ENCODE measurements at regions not wholly inside any gene's neighbourhood (a gene's known extent, or its start where the extent isn't known, plus 50 kb on each side); places are given as distances from the start of the nearest gene placed in this dataset.

DNA sequence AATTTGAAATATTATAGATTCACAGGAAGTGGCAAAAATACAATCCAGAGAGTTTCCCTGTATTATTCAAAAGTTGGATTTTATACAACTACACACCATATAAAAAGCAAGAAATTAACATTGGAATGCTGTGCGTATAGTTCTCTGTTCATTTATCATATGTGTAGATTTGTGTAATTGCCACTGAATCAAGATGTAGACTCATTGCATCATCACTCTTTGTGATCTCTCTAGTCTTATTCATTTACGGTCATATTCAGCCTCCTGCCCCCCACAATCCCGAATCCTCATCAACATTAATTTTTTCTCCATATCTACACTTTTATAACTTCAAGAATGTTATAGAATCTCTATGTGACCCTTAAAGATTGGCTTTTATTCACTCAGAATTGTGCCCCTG lies 390.6 kb upstream of the B3GAT1 start:
- H3K4me1 Mint-ChIP-seq = peaks cover 0 to 10% (median 0%) of the 10 kb centered on the region in 7 donors
- H3K9me3 ChIP-seq (ENCODE audit: control insufficient read depth in 2 of 3, low read length in 3 of 3) = no peaks in the 10 kb centered on the region
- H3K4me3 ChIP-seq (ENCODE audit: low read length) = no peak overlapping the region
- no peaks in the 10 kb centered on the region for H3K27me3 ChIP-seq (ENCODE audit: control insufficient read depth in 2 of 2, insufficient read depth in 2 of 2, low read length in 2 of 2)
- H3K27ac ChIP-seq (ENCODE audit: low read depth, low read length) = no peak overlapping the region
- H3K27ac Mint-ChIP-seq = no peak overlapping the region
- ATAC-seq = no peak
- no peak overlapping the region for H3K4me3 Mint-ChIP-seq
- no peaks in the 10 kb centered on the region for H3K9me3 Mint-ChIP-seq
- no peaks in the 10 kb centered on the region for H3K36me3 Mint-ChIP-seq
- intact Hi-C loops (cut with micrococcal nuclease) = no loop called here
- ChIA-PET CTCF (no interaction called here), POLR2A (no interaction called here)
- H3K36me3 ChIP-seq (ENCODE audit: control insufficient read depth in 2 of 3, insufficient read depth in 3 of 3, low read length in 3 of 3) = no peaks in the 10 kb centered on the region
- no peaks in the 10 kb centered on the region for H3K4me1 ChIP-seq (ENCODE audit: control insufficient read depth in 2 of 2, insufficient read depth in 2 of 2, low read length in 2 of 2)
- no peak for DNase-seq
- peaks cover 9 to 68% (median 39%) of the 10 kb centered on the region in 5 donors for H3K27me3 Mint-ChIP-seq

DNA sequence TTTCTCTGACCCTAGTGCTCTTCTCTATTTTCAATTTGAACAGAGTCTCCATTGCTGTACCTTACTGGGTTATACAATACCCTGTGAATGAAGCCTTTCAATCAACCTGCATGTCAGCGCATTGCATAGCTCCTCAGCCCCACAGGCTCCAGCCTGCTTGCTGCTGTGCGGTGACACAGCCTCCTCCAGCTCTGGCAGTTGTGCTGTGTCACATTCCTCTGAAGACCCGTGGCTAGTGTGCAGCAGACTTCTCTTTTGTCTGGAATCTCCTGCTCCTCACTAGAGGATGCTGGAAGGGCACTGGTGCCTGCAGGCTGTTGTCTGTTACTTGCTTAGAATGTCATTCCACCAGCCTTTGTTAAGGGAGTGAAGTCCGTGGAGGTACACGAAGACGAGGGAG lies 390.1 kb upstream of the B3GAT1 start:
- DNase-seq = no peak
- no peak overlapping the region for H3K4me3 ChIP-seq (ENCODE audit: low read length)
- CTCF ChIA-PET = no interaction called here
- peaks cover 0 to 10% (median 0%) of the 10 kb centered on the region in 7 donors for H3K4me1 Mint-ChIP-seq
- H3K27ac Mint-ChIP-seq = no peak overlapping the region
- intact Hi-C loops (cut with micrococcal nuclease) = no loop called here
- no peaks in the 10 kb centered on the region for H3K27me3 ChIP-seq (ENCODE audit: control insufficient read depth in 2 of 2, insufficient read depth in 2 of 2, low read length in 2 of 2)
- H3K9me3 ChIP-seq (ENCODE audit: control insufficient read depth in 2 of 3, low read length in 3 of 3) = no peaks in the 10 kb centered on the region
- no peak overlapping the region for H3K27ac ChIP-seq (ENCODE audit: low read depth, low read length)
- no peaks in the 10 kb centered on the region for H3K4me1 ChIP-seq (ENCODE audit: control insufficient read depth in 2 of 2, insufficient read depth in 2 of 2, low read length in 2 of 2)
- no peak for ATAC-seq
- no peaks in the 10 kb centered on the region for H3K36me3 Mint-ChIP-seq
- H3K4me3 Mint-ChIP-seq = no peak overlapping the region
- no peaks in the 10 kb centered on the region for H3K36me3 ChIP-seq (ENCODE audit: control insufficient read depth in 2 of 3, insufficient read depth in 3 of 3, low read length in 3 of 3)
- POLR2A ChIA-PET = no interaction called here
- no peaks in the 10 kb centered on the region for H3K9me3 Mint-ChIP-seq
- H3K27me3 Mint-ChIP-seq = peaks cover 9 to 65% (median 38%) of the 10 kb centered on the region in 5 donors

DNA sequence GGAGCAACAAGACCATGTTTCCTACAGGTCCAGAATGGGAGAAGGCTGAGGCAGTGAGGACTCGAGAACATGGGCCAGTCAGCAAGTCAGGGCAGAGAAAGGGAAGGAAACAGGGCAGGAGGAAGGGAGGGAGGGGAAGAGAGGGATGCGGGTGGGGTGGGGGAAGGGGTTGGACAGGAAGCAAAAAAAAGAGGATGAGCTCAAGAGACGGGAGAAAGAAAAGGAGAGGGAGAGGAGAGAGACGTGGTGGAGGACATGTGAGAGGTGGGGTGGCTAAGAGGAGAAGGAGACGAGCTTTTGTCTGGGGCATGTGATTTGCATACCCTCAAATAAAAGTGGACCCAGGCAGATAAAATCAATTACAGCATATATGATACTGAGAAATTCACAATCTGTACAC lies 389.5 kb upstream of the B3GAT1 start:
- peaks cover 0 to 10% (median 0%) of the 10 kb centered on the region in 7 donors for H3K4me1 Mint-ChIP-seq

DNA sequence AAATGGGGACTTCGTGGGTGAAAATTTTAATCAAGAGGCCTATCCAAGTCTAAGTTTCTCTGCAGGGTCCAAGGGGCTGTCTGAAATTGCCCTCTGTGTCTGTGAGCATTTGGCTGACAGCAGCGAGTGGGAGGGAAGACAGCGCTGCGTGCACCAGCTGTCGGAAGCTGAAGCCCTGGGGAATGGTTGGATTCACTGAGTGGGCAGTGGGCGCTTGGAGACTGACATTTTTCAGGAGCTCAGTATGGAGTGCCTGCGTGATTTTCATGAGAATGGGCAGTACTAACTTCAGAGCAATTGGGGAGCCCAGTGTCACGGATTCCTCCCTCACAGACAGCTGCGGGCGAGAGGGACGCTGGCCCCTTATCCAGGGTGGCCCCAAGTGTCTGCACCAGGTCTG lies 388.8 kb upstream of the B3GAT1 start:
- CTCF ChIA-PET = no interaction called here
- no peaks in the 10 kb centered on the region for H3K36me3 ChIP-seq (ENCODE audit: control insufficient read depth in 2 of 3, insufficient read depth in 3 of 3, low read length in 3 of 3)

More for the DNA sequence above, 389.5 kb upstream of the B3GAT1 start:
- no peaks in the 10 kb centered on the region for H3K36me3 Mint-ChIP-seq
- H3K27me3 ChIP-seq (ENCODE audit: control insufficient read depth in 2 of 2, insufficient read depth in 2 of 2, low read length in 2 of 2) = no peaks in the 10 kb centered on the region
- no peak overlapping the region for H3K27ac Mint-ChIP-seq
- H3K36me3 ChIP-seq (ENCODE audit: control insufficient read depth in 2 of 3, insufficient read depth in 3 of 3, low read length in 3 of 3) = no peaks in the 10 kb centered on the region
- intact Hi-C loops (cut with micrococcal nuclease) = no loop called here
- no peak overlapping the region for H3K4me3 Mint-ChIP-seq
- CTCF ChIA-PET = no interaction called here
- no peak overlapping the region for H3K27ac ChIP-seq (ENCODE audit: low read depth, low read length)
- H3K9me3 ChIP-seq (ENCODE audit: control insufficient read depth in 2 of 3, low read length in 3 of 3) = no peaks in the 10 kb centered on the region
- H3K4me1 ChIP-seq (ENCODE audit: control insufficient read depth in 2 of 2, insufficient read depth in 2 of 2, low read length in 2 of 2) = no peaks in the 10 kb centered on the region
- ATAC-seq (no peak), DNase-seq (no peak)
- POLR2A ChIA-PET = no interaction called here
- no peaks in the 10 kb centered on the region for H3K9me3 Mint-ChIP-seq
- H3K4me3 ChIP-seq (ENCODE audit: low read length) = no peak overlapping the region
- H3K27me3 Mint-ChIP-seq = peaks cover 9 to 65% (median 43%) of the 10 kb centered on the region in 5 donors

DNA sequence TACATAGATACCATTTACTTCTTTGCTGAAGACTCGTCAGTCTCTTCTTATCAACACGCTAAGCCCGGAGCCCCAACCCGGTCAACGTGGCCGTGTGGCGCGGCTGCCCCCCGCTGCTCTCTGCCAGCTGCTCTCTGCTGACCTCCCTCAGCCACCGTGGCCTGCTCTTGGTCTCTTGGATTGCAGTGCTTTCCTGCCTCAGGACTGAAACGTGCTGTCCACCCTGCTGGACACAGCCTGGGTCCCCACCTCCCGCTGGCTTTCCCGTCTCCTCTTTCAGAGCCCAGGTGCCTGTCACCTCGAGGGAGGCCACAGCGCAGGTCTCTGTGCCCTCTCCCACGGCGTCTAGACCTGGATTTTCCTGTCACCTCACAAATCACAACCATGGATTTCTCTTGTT lies 388.1 kb upstream of the B3GAT1 start:
- ChIA-PET CTCF (no interaction called here), POLR2A (no interaction called here)
- Mint-ChIP-seq H3K9me3 (no peaks in the 10 kb centered on the region), H3K36me3 (no peaks in the 10 kb centered on the region), H3K4me3 (no peak overlapping the region), H3K4me1 (peaks cover 0 to 10% (median 0%) of the 10 kb centered on the region in 7 donors), H3K27ac (no peak overlapping the region), H3K27me3 (peaks cover 9 to 55% (median 38%) of the 10 kb centered on the region in 5 donors)
- Histone ChIP-seq H3K27me3 (ENCODE audit: control insufficient read depth in 2 of 2, insufficient read depth in 2 of 2, low read length in 2 of 2) (no peaks in the 10 kb centered on the region), H3K4me3 (ENCODE audit: low read length) (no peak overlapping the region), H3K36me3 (ENCODE audit: control insufficient read depth in 2 of 3, insufficient read depth in 3 of 3, low read length in 3 of 3) (no peaks in the 10 kb centered on the region), H3K9me3 (ENCODE audit: control insufficient read depth in 2 of 3, low read length in 3 of 3) (no peaks in the 10 kb centered on the region), H3K27ac (ENCODE audit: low read depth, low read length) (no peak overlapping the region), H3K4me1 (ENCODE audit: control insufficient read depth in 2 of 2, insufficient read depth in 2 of 2, low read length in 2 of 2) (no peaks in the 10 kb centered on the region)
- intact Hi-C loops (cut with micrococcal nuclease) = no loop called here
- no peak for DNase-seq
- no peak for ATAC-seq

More for the DNA sequence above, 388.8 kb upstream of the B3GAT1 start:
- Histone ChIP-seq H3K9me3 (ENCODE audit: control insufficient read depth in 2 of 3, low read length in 3 of 3) (no peaks in the 10 kb centered on the region), H3K4me1 (ENCODE audit: control insufficient read depth in 2 of 2, insufficient read depth in 2 of 2, low read length in 2 of 2) (no peaks in the 10 kb centered on the region), H3K27ac (ENCODE audit: low read depth, low read length) (no peak overlapping the region), H3K4me3 (ENCODE audit: low read length) (no peak overlapping the region), H3K27me3 (ENCODE audit: control insufficient read depth in 2 of 2, insufficient read depth in 2 of 2, low read length in 2 of 2) (no peaks in the 10 kb centered on the region)
- no peaks in the 10 kb centered on the region for H3K36me3 Mint-ChIP-seq
- POLR2A ChIA-PET = no interaction called here
- peaks cover 9 to 62% (median 39%) of the 10 kb centered on the region in 5 donors for H3K27me3 Mint-ChIP-seq
- H3K27ac Mint-ChIP-seq = no peak overlapping the region
- H3K4me3 Mint-ChIP-seq = no peak overlapping the region
- no peak for DNase-seq
- H3K4me1 Mint-ChIP-seq = peaks cover 0 to 10% (median 0%) of the 10 kb centered on the region in 7 donors
- no peak for ATAC-seq
- intact Hi-C loops (cut with micrococcal nuclease) = no loop called here
- H3K9me3 Mint-ChIP-seq = no peaks in the 10 kb centered on the region

DNA sequence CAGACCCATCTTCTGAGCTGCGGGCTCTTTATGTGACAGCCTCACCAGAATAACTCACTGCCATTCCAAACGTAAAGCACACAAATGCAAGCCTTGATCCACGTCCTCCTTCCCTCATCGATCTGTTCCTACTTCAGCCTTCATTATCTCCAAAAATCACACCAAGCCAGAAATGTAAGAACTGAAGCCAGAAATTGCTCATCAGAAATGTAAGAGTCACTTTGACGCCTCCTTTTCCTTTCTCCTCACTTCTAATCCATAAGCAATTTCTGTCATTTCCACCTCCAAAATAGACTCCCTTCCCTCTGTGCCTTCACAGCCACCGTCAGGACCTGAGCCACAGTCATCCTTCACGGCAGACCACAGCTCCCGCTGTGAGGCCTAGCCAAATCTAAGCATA lies 387.3 kb upstream of the B3GAT1 start:
- ATAC-seq (no peak), DNase-seq (no peak)
- Mint-ChIP-seq H3K36me3 (no peaks in the 10 kb centered on the region), H3K4me3 (no peak overlapping the region), H3K27me3 (peaks cover 9 to 54% (median 33%) of the 10 kb centered on the region in 5 donors), H3K4me1 (peaks cover 0 to 10% (median 0%) of the 10 kb centered on the region in 7 donors), H3K27ac (no peak overlapping the region), H3K9me3 (no peaks in the 10 kb centered on the region)
- POLR2A ChIA-PET = no interaction called here
- Histone ChIP-seq H3K36me3 (ENCODE audit: control insufficient read depth in 2 of 3, insufficient read depth in 3 of 3, low read length in 3 of 3) (no peaks in the 10 kb centered on the region), H3K4me3 (ENCODE audit: low read length) (no peak overlapping the region), H3K4me1 (ENCODE audit: control insufficient read depth in 2 of 2, insufficient read depth in 2 of 2, low read length in 2 of 2) (no peaks in the 10 kb centered on the region), H3K9me3 (ENCODE audit: control insufficient read depth in 2 of 3, low read length in 3 of 3) (no peaks in the 10 kb centered on the region), H3K27ac (ENCODE audit: low read depth, low read length) (no peak overlapping the region), H3K27me3 (ENCODE audit: control insufficient read depth in 2 of 2, insufficient read depth in 2 of 2, low read length in 2 of 2) (no peaks in the 10 kb centered on the region)
- intact Hi-C loops (cut with micrococcal nuclease) = no loop called here
- CTCF ChIA-PET = no interaction called here

DNA sequence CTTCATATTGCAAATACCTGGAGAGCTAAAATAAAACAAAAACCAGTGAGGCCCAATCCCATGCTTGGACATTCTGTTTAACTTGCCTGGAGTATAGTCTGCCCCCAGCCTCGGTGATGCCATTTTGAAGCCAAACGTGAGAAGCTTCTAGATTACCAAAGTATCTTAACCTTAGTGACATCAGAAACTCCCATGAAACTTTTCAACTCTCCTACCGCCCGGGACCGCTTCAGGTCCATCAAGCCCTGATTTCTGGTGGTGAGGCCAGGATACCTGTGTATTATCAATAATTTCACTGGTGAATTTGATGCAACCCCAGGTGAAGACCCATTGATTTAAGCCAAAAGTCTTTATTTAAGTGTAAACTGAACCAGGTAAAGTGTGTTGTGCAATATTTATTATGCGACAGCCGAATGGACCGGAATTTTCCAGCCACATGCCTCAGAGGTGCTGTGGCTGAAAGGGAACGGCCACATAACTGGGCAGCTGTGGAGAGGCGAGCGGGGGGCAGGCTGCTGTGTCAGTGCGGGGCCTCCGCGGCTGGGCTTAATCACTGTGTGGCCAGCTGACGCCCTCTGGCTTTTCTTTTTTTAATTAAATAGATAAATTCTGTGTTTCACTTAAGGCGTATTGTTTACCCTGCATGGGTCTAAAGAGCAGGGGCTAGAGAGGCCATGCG lies 385.5 kb upstream of the B3GAT1 start:
- Histone ChIP-seq H3K4me1 (ENCODE audit: control insufficient read depth in 2 of 2, insufficient read depth in 2 of 2, low read length in 2 of 2) (no peaks in the 10 kb centered on the region), H3K9me3 (ENCODE audit: control insufficient read depth in 2 of 3, low read length in 3 of 3) (no peaks in the 10 kb centered on the region), H3K4me3 (ENCODE audit: low read length) (no peak overlapping the region), H3K36me3 (ENCODE audit: control insufficient read depth in 2 of 3, insufficient read depth in 3 of 3, low read length in 3 of 3) (no peaks in the 10 kb centered on the region), H3K27ac (ENCODE audit: low read depth, low read length) (no peak overlapping the region), H3K27me3 (ENCODE audit: control insufficient read depth in 2 of 2, insufficient read depth in 2 of 2, low read length in 2 of 2) (no peaks in the 10 kb centered on the region)
- Mint-ChIP-seq H3K27me3 (peaks cover 9 to 52% (median 26%) of the 10 kb centered on the region in 5 donors), H3K9me3 (no peaks in the 10 kb centered on the region), H3K4me1 (peaks cover 0 to 10% (median 0%) of the 10 kb centered on the region in 7 donors), H3K4me3 (no peak overlapping the region), H3K36me3 (no peaks in the 10 kb centered on the region), H3K27ac (no peak overlapping the region)
- ATAC-seq (no peak), DNase-seq (no peak)
- intact Hi-C loops (cut with micrococcal nuclease) = no loop called here
- CTCF ChIA-PET = no interaction called here
- POLR2A ChIA-PET = no interaction called here

All from naive thymus-derived CD4-positive, alpha-beta T cell (primary cell).